ENCODE measurements at regions not wholly inside any gene's neighbourhood (a gene's known extent, or its start where the extent isn't known, plus 50 kb on each side); places are given as distances from the start of the nearest gene placed in this dataset.

GRCh38 chr5:154588091-154588774 lies 110.2 kb upstream of the HAND1 start:
- DNase-seq: no peak

GRCh38 chr5:154587123-154588026 lies 109.3 kb upstream of the HAND1 start:
- DNase-seq: peak; percentile 20

GRCh38 chr5:154583671-154584177 lies 105.7 kb upstream of the HAND1 start:
- no peak for DNase-seq

GRCh38 chr5:154580422-154580821 lies 102.4 kb upstream of the HAND1 start:
- no peak for DNase-seq

GRCh38 chr5:154577416-154577815 lies 99.4 kb upstream of the HAND1 start:
- DNase-seq: no peak

GRCh38 chr5:154576429-154576806 lies 98.4 kb upstream of the HAND1 start:
- DNase-seq: no peak

GRCh38 chr5:154575546-154576428 lies 97.8 kb upstream of the HAND1 start:
- DNase-seq: peak; percentile 73

- DNase-seq: no peak
Measured at GRCh38 chr5:154573011-154573410, 95.0 kb upstream of the HAND1 start.

- DNase-seq: no peak
Measured at GRCh38 chr5:154571325-154572035, 93.5 kb upstream of the HAND1 start.

GRCh38 chr5:154570572-154571324 lies 92.7 kb upstream of the HAND1 start:
- DNase-seq: no peak

- no peak for DNase-seq
Measured at GRCh38 chr5:154568589-154568988, 90.6 kb upstream of the HAND1 start.

- DNase-seq: no peak
Measured at GRCh38 chr5:154567155-154567554, 89.1 kb upstream of the HAND1 start.

- DNase-seq: no peak
Measured at GRCh38 chr5:154566146-154566680, 88.2 kb upstream of the HAND1 start.

GRCh38 chr5:154565123-154565522 lies 87.1 kb upstream of the HAND1 start:
- DNase-seq: no peak

- DNase-seq: no peak
Measured at GRCh38 chr5:154562244-154562880, 84.3 kb upstream of the HAND1 start.

- no peak for DNase-seq
Measured at GRCh38 chr5:154559398-154560276, 81.6 kb upstream of the HAND1 start.

- no peak for DNase-seq
Measured at GRCh38 chr5:154557548-154557947, 79.5 kb upstream of the HAND1 start.

- DNase-seq: no peak
Measured at GRCh38 chr5:154547551-154547950, 69.5 kb upstream of the HAND1 start.

GRCh38 chr5:154546719-154547118 lies 68.7 kb upstream of the HAND1 start:
- no peak for DNase-seq

GRCh38 chr5:154544646-154545045 lies 66.6 kb upstream of the HAND1 start:
- no peak for DNase-seq
